ENCODE measurements at regions not wholly inside any gene's neighbourhood (a gene's known extent, or its start where the extent isn't known, plus 50 kb on each side); places are given as distances from the start of the nearest gene placed in this dataset.

DNA sequence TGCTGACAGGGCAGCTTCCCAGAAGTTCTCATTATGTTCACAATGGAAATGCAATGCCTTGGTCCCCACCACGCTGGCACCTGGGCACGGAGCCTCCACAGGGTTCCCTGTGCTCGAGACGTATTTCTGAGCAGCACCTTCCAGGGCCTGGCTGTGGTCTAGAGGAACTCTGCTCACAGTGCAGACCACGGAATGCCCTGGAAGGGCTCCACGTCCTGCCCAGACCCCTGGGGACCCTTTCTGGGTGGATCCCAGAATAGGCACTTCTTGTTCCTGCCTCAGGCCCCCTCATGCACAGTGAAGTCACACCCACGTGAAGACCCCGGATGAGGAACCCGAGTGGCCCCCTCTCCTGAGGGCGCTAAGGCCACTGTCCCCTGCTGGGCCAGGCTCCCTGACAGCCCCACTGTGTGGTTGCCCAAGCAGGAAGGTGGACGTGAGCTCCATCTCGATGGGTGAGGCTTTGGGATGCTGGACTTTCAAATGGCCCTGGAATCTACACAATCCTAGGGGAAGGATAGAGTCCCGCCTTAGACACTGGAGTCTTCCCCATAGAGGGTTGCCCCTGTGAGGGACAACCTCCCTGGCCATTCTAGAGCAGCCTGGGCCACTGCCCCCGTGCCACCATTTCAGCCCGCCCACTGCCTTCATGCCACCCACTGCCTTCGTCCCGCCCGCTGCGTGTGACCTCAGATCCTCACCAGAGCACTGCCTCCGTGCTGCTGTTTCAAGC is 1106.8 kb downstream of the BRD1 start:
- TF ChIP-seq, protein P1, sequence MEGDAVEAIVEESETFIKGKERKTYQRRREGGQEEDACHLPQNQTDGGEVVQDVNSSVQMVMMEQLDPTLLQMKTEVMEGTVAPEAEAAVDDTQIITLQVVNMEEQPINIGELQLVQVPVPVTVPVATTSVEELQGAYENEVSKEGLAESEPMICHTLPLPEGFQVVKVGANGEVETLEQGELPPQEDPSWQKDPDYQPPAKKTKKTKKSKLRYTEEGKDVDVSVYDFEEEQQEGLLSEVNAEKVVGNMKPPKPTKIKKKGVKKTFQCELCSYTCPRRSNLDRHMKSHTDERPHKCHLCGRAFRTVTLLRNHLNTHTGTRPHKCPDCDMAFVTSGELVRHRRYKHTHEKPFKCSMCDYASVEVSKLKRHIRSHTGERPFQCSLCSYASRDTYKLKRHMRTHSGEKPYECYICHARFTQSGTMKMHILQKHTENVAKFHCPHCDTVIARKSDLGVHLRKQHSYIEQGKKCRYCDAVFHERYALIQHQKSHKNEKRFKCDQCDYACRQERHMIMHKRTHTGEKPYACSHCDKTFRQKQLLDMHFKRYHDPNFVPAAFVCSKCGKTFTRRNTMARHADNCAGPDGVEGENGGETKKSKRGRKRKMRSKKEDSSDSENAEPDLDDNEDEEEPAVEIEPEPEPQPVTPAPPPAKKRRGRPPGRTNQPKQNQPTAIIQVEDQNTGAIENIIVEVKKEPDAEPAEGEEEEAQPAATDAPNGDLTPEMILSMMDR (IDR thresholded peaks at IDR 0.05 in 8 of 11, conservative IDR thresholded peaks at IDR 0.05 in 3 of 11), result no peak
- no peak for TF ChIP-seq POLR2A (IDR thresholded peaks at IDR 0.05)

All from spleen (tissue), 7 donors.